Skin of body (tissue), 1 donor: ENCODE measurements at regions not wholly inside any gene's neighbourhood (a gene's known extent, or its start where the extent isn't known, plus 50 kb on each side); places are given as distances from the start of the nearest gene placed in this dataset.
"Not testable (repeated sequence)": the region's sequence is repeated elsewhere in the genome, so short reads cannot be mapped to it uniquely, and the experiment has no call there.

ENCODE experiments used
- DNase-seq: peaks from one replicate; lab custom pipeline; 2025; lab: John Stamatoyannopoulos, UW

GRCh38 chr7:46281071-46281470 is 360.0 kb upstream of the IGFBP3 start:
- no peak for DNase-seq

DNA sequence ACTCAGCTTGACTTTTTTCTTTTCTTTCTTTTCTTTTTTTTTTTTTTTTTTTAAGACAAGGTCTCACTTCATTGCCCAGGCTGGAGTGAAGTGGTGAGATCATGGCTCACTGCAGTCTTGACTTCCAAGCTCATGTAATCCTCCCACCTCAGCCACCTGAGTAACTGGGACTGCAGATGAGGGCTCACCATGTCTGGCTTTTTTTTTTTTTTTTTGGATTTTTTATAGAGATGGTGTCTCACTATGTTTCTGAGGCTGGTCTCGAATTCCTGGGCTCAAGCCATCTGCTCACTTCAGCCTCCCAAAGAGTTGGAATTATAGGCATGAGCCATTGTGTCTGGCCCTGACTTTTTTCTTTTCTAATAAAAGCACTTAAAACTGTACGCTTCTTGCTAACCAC is 358.2 kb upstream of the IGFBP3 start:
- DNase-seq = no peak

GRCh38 chr7:46264646-46265045 is 343.6 kb upstream of the IGFBP3 start:
- no peak for DNase-seq

DNA sequence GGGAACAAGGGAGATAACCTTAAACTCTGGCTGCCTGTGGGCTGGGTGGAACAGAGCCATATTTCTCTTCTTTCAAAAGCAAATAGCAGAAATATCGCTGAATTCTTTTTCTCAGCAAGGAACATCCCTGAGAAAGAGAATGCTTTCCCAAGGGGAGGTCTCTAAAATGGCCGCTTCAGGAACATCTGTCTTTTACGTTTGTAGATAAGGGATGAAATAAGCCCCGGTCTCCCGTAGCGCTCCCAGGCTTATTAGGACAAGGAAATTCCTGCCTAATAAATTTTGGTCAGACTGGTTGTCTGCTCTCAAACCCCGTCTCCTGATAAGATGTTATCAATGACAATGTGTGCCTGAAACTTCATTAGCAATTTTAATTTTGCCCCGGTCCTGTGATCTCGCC is 340.6 kb upstream of the IGFBP3 start:
- not testable (repeated sequence) for DNase-seq

GRCh38 chr7:46259947-46260346 is 338.9 kb upstream of the IGFBP3 start:
- DNase-seq = no peak

DNA sequence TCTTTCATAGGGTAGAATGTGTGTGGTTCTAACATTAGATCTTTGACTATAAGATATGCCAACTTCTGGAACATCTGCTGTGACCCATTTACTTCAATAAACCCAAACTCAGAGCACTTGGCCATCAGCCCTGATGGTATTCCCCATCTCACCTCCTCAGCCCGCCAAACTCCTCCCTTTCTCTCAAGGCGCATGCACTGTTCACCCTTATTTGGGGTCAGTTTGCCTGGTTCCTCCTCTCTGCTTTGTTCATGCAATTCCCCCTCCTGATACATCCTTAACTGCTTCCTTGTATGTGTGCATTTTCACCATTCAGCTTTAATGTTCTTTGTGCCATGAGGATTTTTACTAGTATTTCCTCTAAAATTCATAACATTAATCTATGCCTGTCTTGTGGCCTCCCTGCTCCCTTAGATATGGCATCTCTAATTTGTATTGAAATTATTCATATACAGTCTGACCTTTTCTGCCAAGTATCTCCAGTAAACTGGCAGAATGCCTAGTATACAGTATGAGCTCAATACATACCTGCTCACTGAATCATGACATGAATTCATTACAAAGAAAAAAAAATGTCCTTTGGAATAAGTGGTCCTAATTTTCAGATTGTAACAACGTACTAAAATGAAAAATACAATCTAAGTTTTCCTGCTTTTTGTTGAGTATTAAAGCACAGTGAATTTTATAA is 336.8 kb upstream of the IGFBP3 start:
- no peak for DNase-seq

DNA sequence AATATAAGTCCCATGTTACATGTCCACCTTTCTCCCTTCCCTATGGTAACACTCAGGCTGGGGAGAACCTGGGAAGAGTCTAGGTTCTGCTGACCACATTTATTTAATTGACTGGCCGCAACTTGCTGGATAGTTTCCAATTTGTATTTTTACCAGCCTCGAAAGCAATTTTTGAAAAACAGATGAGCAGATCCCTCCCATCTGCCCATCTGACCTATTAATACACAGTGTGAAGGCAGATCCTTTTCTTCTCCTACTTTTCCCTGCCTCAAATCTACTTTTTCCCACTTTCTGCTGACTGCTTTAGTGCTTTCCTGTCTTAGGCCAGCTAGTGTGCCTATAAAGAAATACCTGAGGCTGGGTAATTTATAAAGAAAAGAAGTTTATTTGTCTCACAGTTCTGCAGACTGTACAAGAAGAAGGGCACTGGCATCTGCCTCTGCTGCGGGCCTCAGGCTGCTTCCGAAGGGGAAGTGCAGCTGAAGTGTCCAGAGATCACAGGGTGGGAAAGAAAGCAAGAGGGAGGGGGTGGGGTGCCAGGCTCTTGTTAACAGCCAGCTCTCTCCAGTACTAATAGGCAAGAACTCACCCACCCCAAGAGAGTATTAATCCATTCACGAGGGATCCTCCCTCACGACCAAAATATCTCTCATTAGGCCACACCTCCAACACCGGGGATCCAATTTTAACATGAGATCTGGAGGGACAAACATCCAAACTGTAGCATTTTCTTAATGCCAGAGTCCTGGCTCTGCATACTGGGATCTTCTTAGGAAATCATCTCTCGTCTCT is 336.0 kb upstream of the IGFBP3 start:
- DNase-seq = no peak

GRCh38 chr7:46253520-46253919 is 332.4 kb upstream of the IGFBP3 start:
- no peak for DNase-seq

- no peak for DNase-seq
These were observed 326.6 kb upstream of the IGFBP3 start for GRCh38 chr7:46247664-46248063.

DNA sequence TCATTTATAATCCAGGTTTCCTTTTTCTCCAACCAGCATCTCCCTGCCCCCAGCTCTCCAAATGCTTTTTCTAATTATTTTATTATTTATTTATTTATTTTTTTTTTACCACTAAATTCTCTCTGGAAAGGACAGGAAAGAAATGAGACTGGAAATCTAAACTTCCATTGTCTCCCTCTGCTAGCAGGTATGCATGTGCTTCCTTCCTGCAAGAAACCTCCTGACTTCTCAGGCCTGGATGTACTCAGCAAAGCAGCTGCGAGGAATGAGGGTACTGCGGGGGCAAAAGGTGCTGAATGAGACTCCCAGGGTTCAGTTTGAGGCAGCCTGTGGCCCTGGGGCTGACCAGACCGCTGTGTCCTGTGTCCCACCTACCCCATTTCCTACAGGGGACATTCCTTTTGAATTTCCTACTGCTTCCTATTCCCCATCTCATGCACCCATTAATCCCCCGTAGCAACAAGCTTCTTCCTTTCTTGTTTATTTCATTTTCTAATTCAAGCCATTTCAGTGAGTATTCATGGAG is 324.6 kb upstream of the IGFBP3 start:
- no peak for DNase-seq

DNA sequence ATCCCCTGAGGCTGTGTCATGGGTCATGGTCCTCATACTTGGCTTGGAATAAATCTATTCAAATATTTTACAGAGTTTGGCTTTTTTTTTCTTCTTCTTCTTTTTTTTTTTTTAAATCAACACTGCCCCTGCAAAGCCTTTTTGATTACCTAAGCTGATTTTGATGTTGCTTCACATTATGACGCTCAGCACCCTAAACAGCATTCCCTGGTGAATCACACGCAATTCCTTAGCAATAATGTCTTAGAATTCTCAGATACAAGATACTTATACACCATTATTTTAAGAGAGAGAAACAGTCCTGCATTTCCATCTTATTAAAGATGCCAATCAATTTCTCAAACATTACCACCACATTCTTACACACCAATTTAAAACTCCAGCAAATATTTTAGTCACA is 323.7 kb upstream of the IGFBP3 start:
- DNase-seq = no peak

DNA sequence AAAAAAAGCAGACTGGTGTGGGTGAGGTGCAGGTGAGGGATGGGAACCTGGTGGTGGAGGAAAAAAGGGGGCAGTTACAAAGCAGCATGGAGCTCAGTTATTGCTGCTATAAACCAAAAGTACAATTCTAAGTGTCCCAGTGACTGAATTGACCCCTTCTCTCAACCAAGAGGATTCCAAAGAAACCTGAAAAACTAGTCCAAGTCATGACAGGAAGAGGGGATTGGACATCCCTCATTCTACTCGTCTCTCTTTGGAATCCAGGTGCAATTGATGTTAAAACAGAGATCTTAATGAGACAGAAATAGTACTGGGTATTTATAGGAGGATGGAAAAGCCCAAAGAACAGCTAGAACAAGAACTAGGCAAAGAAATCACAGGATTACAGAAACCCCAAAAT is 322.3 kb upstream of the IGFBP3 start:
- DNase-seq = no peak

DNA sequence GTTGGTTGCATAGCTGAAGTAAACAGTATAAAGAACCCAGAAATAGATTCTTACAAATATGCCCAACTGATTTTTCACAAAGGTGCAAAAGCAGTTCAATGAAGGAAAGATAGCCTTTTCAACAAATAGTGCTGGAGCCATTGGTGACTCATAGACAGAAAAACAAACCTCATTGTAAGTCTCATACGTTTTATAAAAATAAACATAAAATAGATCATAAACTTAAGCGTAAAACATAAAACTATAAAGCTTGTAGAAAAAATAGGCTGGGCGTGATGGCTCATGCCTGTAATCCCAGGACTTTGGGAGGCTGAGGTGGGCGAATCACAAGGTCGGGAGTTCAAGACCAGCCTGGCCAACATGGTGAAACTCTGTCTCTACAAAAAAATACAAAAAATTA is 318.8 kb upstream of the IGFBP3 start:
- no peak for DNase-seq

GRCh38 chr7:46237466-46237865 is 316.4 kb upstream of the IGFBP3 start:
- DNase-seq = peak; percentile 50

DNA sequence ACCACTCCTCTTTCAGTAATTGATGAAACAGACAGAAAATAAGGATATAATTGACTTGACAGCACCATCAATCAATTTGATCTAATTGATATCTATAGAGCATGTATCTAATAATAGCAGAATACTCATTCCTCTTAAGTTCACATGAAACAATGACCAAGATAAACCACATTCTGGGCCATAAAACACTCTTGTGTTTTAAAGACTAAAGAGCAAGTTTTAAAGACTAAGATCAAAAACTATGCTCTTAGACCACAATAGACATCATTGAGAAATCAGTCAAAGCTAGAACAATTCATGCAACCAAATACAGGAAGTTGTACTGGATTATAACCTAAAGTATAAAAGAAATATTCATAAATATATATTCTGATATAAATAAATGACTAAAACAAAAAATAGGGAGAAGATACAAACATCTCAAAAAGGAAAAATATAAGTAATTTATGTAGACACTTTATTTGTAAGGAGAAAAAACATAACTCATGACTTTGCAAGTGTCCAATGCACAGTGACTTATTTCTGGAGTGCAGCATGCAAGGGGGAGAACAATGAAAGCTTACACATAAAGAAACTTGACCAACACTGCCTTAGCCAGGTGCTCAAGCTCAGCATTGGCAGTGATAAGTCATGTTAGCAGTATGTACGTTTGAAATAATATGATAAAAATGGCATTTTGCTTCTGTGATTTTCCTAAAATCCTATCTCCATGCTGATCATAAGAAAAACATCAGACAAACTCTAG is 312.7 kb upstream of the IGFBP3 start:
- DNase-seq = no peak

DNA sequence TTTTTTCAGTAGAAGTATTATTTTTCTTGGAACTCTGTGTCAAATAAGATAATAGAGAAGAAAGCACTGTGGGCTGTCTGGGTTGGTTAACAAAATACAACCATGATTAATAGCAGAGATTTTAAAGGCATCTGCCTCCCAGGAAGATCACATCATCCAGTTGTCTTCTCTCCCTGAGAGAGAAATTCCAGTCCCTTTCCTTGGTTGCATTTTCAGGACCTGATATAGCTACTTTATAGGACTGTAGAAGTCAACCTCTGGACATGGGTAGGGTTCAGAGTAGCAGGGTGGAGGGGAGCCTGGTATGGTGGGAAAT is 309.9 kb upstream of the IGFBP3 start:
- no peak for DNase-seq

- no peak for DNase-seq
These were observed 309.4 kb upstream of the IGFBP3 start for GRCh38 chr7:46230298-46230989.

DNA sequence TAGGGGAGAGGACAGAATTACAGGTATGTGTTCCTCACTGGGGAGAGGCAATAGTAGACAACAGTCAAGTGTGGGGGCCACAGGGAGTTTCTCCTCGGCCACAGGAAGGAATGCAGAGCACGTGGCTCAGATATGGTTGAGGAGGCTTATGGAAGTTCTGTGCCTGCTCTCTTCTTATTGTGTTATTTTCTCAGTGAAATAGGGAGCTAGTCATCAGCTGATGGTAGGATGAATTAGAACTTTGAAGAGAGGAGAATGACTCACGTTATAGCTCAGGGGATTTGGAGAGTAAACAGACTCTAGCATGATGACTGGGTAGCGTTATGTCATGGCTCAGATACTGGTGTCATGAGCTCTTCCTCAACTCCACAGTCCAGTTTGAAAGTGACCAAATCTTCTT is 308.3 kb upstream of the IGFBP3 start:
- no peak for DNase-seq

- DNase-seq = no peak
These were observed 305.8 kb upstream of the IGFBP3 start for GRCh38 chr7:46226860-46227259.

DNA sequence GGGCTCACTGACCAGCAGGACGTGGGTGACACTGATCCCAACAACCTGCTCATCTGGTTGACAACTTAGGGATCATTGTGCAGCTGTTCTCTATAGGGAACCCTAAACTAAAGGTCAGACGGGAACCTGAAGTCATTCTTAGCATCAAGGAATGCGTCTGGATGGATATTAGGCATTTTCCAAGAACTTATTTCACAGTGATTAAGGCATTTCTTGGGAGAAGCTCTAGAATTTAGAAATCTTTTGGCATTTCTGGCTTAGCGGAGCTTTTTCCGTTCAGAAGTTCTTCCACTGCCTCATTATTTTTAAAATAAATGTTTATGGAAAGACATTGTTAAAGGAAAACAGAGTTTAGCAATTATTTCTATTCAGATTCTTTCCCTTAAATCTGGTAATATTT is 303.3 kb upstream of the IGFBP3 start:
- peak; percentile 20 for DNase-seq

DNA sequence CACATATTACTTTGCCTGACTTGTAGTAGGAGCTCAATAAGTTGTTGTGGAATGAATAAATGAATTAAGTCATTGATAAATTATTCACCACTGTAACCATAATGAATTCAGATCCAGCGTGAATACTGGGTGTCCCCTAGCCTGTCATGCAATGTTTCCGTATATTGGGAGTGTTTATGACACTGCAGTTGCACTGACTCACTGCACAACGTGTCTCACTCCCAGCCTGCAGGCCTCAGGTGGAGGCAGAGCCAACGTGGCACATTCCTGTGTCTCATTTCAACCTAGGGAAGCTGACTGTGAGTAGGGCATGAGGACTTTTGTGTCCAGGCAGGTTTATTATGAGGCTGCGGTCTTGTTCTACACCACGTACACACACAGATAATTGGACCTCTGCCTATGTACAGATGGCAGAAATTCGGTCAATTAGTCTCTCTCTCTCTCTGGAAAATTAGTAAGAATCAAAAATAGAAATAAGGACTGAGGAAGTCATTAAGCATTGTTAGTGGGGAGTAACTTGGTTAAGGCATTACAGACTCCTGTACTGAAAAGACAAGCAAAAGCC is 299.1 kb upstream of the IGFBP3 start:
- no peak for DNase-seq
